ENCODE measurements at regions not wholly inside any gene's neighbourhood (a gene's known extent, or its start where the extent isn't known, plus 50 kb on each side); places are given as distances from the start of the nearest gene placed in this dataset.

DNA sequence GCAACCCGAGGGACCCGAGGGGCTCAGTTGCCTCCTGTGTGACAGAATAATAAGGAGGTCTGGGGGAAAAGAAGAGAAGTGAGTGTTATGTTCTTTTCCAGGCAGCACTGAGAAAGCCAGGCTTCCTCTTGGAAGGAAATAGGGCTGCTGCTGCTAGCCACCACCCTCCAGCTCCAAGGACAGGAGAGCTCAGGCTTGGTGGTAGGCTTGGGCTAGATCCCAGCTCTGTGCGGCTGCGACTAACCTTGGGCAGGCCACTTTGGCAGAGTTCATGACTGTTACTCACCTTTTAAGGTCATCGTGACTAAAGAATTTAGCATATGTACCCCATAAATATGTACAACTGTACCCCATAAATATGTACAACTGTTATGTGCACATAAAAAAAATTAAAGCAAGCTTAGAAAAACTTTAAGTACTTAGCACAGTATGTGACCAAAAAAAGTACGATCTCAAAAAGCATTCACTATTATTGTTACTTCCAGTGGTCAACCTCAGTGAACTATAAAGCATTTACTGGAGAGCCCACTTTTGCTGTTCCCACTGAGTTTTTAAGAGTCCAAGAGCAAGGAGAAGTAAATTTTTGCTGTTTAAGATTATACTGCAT is 124.7 kb upstream of the POU2AF2 start:
- Histone ChIP-seq H3K9ac (ENCODE audit: low read length) (no peak overlapping the region), H3K36me3 (ENCODE audit: control insufficient read depth in 1 of 2, insufficient read depth in 2 of 2, low read length in 2 of 2) (no peaks in the 10 kb centered on the region), H3K9me3 (ENCODE audit: control insufficient read depth in 1 of 2, insufficient read depth in 1 of 2, low read depth in 1 of 2, low read length in 2 of 2) (no peaks in the 10 kb centered on the region), H3K4me2 (ENCODE audit: low read length) (no peak overlapping the region), H3K4me3 (replicated peaks in 1 of 2; ENCODE audit: low read depth in 1 of 2, low read length in 2 of 2) (no peak overlapping the region), H3K79me2 (ENCODE audit: insufficient read depth, low read length) (no peaks in the 10 kb centered on the region), H3K27me3 (ENCODE audit: insufficient read depth, low read length) (peaks cover 13% of the 10 kb centered on the region; the same call in 1 of the 2 replicates), H4K20me1 (ENCODE audit: insufficient read depth) (no peaks in the 10 kb centered on the region), H2AFZ (ENCODE audit: low read depth, low read length, poor library complexity, severe bottlenecking) (no peak overlapping the region), H3K4me1 (ENCODE audit: control insufficient read depth in 1 of 2, insufficient read depth in 2 of 2, low read length in 2 of 2) (no peaks in the 10 kb centered on the region), H3K9me2 (ENCODE audit: insufficient read depth) (no peaks in the 10 kb centered on the region), H3K27ac (ENCODE audit: low read depth, low read length) (no peak overlapping the region)
- CTCF ChIA-PET, result no interaction called here
- POLR2A ChIA-PET, result no interaction called here
- TF ChIP-seq JUND (IDR thresholded peaks at IDR 0.05) (no peak), SP1 (IDR thresholded peaks at IDR 0.05; ENCODE audit: low read depth) (no peak)
- intact Hi-C loops (cut with micrococcal nuclease), result no loop called here
- DNase-seq (ENCODE audit: low read depth, low spot score) (no peak), ATAC-seq (no peak)
- RAD21 ChIA-PET (ENCODE audit: low non-redundant PET in 1 of 2, low total read pairs in 2 of 2, uncharacterized antibody in 2 of 2, unreplicated experiment in 2 of 2), result no interaction called here
- no TSS peak for BruUV-seq (replicated peaks)

DNA sequence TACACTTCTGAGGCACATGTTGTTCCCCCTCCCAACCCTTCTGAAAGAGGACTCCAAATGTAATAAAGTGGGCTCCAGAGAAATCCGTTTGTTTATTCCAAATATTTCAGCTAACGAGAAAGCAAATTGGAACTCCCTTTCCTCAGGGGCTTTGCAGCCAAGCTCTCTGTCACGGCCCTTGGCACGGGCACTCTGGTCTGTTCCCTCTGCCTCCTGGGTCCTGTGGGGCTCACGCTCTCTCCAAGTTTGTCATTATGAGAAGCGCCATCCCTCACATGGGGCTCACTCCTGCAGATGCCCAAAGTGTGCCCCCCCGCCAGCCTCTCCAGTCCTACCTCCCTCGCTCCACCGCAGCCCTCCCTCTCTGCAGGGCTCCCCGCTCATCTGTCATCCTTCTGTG is 125.4 kb upstream of the POU2AF2 start:
- DNase-seq (ENCODE audit: low read depth, low spot score) (no peak), ATAC-seq (no peak)
- Histone ChIP-seq H4K20me1 (ENCODE audit: insufficient read depth) (no peaks in the 10 kb centered on the region), H3K27ac (ENCODE audit: low read depth, low read length) (no peak overlapping the region), H3K9ac (ENCODE audit: low read length) (no peak overlapping the region), H3K4me2 (ENCODE audit: low read length) (no peak overlapping the region), H3K27me3 (ENCODE audit: insufficient read depth, low read length) (peaks cover 13% of the 10 kb centered on the region; the same call in 1 of the 2 replicates), H3K9me2 (ENCODE audit: insufficient read depth) (no peaks in the 10 kb centered on the region), H3K9me3 (ENCODE audit: control insufficient read depth in 1 of 2, insufficient read depth in 1 of 2, low read depth in 1 of 2, low read length in 2 of 2) (no peaks in the 10 kb centered on the region), H3K4me3 (replicated peaks in 1 of 2; ENCODE audit: low read depth in 1 of 2, low read length in 2 of 2) (no peak overlapping the region), H3K4me1 (ENCODE audit: control insufficient read depth in 1 of 2, insufficient read depth in 2 of 2, low read length in 2 of 2) (no peaks in the 10 kb centered on the region), H3K36me3 (ENCODE audit: control insufficient read depth in 1 of 2, insufficient read depth in 2 of 2, low read length in 2 of 2) (no peaks in the 10 kb centered on the region), H3K79me2 (ENCODE audit: insufficient read depth, low read length) (no peaks in the 10 kb centered on the region), H2AFZ (ENCODE audit: low read depth, low read length, poor library complexity, severe bottlenecking) (no peak overlapping the region)
- BruUV-seq (replicated peaks), result no TSS peak
- TF ChIP-seq ELF1 (IDR thresholded peaks at IDR 0.05; ENCODE audit: borderline replicate concordance, low read depth), result no peak
- TF ChIP-seq EGR1 (IDR thresholded peaks at IDR 0.05; ENCODE audit: low read depth), result no peak
- no peak for TF ChIP-seq YY1 (IDR thresholded peaks at IDR 0.05; ENCODE audit: extremely low read depth, insufficient replicate concordance, low read depth, low read length)
- ChIA-PET RAD21 (ENCODE audit: low non-redundant PET in 1 of 2, low total read pairs in 2 of 2, uncharacterized antibody in 2 of 2, unreplicated experiment in 2 of 2) (no interaction called here), POLR2A (no interaction called here), CTCF (no interaction called here)
- intact Hi-C loops (cut with micrococcal nuclease), result no loop called here
